GM19395 (cell line): ENCODE measurements at regions not wholly inside any gene's neighbourhood (a gene's known extent, or its start where the extent isn't known, plus 50 kb on each side); places are given as distances from the start of the nearest gene placed in this dataset.

ENCODE experiments used
- ATAC-seq: cut with Tn5 transposase; IDR thresholded peaks from one replicate; pipeline ENCODE4 v1.9.1; 2021; ENCODE audit warnings: mild to moderate bottlenecking, moderate library complexity; ENCODE audit not compliant: unreplicated experiment

GRCh38 chr18:5091741-5092140, 105.3 kb downstream of the AKAIN1 start:
- no peak for ATAC-seq

DNA sequence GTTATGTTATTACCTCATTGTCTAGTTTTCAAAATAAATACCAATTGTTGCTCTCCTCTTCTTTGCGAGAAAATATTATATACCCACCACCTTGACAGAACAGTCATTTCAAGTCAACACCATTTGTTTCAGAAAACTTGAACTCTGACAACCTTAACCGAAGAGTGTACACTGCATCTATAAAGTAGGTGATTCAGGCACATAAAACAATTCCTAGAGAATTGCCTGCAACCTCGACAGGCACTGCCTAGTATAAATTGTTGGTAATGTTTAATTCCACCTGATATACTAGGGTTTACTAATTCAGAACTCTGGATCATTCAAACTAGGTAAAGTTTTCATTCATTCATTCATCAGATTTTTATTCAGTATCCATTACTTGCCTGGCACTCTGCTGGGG, 121.8 kb downstream of the AKAIN1 start:
- no peak for ATAC-seq

- peak; percentile 75 for ATAC-seq
Observed at GRCh38 chr18:5073026-5073944, 123.8 kb downstream of the AKAIN1 start.

DNA sequence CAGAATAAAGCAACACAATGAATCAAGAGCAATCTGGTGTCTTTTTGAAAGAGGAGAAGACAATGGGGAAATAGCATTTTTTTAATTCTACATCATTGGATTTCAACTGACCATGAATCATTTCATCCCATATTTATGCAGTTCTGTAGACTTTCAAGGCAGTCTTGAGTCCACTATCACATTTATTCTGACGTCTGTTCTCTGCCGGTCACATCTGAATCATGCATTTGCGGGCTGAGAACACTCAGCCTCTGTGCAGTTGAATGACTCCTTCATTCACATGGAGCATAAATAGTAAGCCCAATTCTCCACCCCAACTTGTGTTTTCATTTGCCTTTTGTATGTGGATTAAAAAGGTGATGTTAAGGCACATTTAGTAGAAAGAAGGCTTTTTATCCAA, 128.2 kb downstream of the AKAIN1 start:
- ATAC-seq: no peak

GRCh38 chr18:5066380-5066977, 130.6 kb downstream of the AKAIN1 start:
- no peak for ATAC-seq

- no peak for ATAC-seq
Observed at GRCh38 chr18:5065615-5066014, 131.4 kb downstream of the AKAIN1 start.

- ATAC-seq: no peak
Observed at GRCh38 chr18:5064841-5065370, 132.2 kb downstream of the AKAIN1 start.

GRCh38 chr18:5061785-5062184, 135.3 kb downstream of the AKAIN1 start:
- ATAC-seq: no peak

- no peak for ATAC-seq
Observed at GRCh38 chr18:5060543-5060942, 136.5 kb downstream of the AKAIN1 start.

GRCh38 chr18:5059696-5060032, 137.4 kb downstream of the AKAIN1 start:
- no peak for ATAC-seq

DNA sequence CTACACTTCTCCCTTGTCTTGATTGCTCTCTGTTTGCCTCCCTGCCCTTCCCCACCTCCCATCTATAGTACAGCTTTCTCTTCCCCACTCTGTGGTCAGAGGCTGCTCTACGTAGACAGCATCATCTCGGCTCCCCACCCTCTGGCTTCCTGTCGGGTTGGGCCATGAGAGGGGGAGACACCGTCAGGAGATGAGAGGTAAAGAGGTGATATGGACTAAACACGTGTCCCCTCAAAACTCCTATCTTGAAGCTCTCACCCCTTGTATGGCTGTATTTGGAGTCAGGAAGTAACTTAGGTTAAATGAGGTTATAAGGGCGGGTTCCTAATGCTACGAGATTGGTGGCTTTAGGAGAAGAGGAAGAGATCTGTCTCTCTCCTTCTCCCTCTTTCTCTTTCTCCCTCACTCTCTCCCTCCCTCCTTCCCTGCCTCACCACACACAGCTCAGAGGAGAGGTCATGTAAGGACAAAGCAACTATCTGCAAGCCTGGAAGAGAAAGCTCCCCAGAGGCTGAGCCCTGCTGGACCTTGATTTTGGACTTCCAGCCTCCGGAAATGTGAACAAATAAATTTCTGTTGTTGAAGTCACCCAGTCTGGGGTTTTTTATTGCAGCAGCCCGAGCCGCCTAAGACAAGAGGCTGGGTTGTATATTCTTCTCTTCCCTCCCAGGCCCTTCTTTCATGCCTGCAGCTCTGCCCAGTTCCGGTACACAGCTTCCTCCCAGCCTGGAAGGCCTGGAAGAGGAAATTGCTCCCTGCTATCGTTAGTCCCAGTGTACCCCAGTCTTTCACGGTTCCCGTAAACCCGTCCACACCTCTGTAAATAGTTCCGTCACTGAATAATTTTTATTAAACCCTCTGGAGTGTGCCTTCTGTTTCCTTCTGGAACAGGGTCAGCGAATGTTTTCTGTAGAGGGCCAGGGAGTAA, 138.0 kb downstream of the AKAIN1 start:
- ATAC-seq: peak; percentile 66

DNA sequence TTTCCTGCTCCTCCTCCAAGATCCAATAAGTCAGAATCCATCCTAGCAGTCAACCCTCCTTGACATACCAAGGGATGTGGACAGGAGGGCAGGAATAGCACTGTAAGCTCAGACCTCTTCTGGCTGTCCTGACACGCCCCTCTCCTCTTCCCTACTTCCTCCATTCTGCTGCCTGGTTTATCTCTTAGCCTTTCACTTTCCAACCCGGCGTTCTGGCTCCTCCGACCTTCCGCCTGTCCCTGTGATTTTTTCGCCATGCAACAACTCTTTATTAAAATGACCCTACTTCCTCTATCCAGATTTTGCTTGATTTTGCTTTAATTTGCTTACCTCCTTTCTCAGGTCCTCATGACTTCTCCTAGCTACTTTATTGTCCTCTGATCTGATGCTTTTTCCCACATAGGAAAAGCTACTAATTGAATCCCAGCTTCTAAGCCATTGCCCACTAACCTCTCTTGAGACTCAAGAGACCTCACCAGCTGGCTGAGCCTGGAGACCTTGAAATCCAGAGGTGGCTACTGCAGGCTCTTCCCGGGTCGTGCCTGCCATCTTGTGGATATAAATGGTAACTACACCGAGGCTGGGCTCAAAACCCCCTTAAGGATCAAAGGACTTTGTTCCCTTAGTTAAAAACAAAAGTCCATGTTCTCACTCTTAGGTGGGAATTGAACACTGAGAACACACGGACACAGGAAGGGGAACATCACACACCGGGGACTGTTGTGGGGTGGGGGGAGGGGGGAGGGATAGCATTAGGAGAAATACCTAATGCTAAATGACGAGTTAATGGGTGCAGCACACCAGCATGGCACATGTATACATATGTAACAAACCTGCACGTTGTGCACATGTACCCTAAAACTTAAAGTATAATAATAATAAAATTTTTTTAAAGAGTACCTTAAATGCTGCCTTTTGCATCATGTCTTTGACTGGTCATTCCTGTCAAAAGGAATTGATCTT, 139.4 kb downstream of the AKAIN1 start:
- ATAC-seq: peak; percentile 75

DNA sequence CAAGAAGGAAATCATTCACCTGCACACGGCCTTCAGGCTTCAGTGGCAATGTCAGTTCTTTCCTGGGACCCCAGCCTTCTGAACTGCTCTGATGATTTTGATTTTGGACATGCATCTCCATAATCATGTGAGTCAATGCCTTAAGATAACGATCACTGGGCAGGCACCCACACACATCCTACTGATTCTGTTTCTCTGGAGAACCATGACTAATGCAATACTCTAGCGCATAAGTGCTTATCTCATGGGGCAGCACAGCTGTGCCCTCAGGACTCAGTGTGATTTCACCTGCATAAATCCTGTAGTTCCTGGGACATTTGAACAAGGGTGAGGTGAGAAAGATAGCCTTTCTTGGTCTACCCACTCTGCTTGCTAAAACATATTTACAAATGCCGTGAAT, 144.6 kb downstream of the AKAIN1 start:
- ATAC-seq: no peak

DNA sequence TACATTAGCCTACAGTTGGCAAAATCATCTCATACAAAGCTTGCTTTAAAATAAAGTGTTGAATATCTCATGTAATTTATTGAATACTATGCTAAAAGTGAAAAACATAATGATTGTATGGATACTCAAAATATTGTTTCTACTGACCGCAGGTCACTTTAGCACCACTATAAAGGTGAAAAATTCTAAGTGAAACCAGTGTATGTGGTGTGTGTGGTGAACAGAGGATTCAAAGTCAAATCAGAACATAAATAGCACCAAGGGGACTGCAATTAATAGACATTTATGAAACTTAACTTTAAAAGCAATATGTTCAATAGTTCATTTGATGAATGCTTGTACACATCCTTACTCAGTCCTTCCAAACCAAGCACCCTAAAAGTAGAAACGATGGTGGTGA, 145.8 kb downstream of the AKAIN1 start:
- no peak for ATAC-seq

GRCh38 chr18:5049124-5049523, 147.9 kb downstream of the AKAIN1 start:
- ATAC-seq: no peak

DNA sequence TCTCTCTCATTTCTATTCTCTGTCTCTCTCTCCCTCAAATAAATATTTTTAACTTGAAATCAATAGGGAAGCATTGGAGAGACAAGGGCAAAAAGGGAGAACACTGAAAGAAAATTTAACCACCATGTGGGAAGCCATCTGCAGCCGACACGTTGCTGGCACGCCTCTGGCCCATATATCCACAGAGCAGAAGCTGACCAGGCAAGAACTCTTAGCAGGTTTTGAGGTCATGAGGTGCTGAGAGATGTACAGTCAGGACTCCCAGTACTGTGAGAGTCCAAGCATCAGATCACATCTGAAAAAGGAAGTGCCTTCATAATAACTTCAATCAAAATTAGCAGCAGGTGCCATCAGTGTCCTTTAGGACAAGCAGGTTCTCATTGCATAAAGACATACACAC, 156.6 kb downstream of the AKAIN1 start:
- ATAC-seq: no peak

DNA sequence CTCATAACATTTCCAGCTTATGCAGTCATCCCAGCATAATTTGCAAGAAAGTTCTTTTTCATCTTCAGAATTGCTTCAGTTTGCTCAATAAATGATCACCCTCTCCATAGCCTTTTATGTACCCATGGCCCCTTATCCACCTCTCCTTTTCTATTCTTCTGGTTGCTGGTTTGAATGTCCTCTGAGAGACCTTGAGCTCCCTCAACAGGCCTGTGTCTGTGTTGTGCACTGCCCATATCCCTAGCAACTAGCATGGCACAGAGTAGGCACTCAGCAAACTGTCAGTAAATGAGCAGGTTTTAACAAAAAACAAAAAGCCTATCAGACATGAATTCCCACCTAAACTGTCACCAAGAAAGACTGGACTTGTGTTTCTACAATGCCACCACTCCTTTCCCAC, 160.5 kb downstream of the AKAIN1 start:
- no peak for ATAC-seq

- no peak for ATAC-seq
Observed at GRCh38 chr18:5031216-5031615, 165.8 kb downstream of the AKAIN1 start.

DNA sequence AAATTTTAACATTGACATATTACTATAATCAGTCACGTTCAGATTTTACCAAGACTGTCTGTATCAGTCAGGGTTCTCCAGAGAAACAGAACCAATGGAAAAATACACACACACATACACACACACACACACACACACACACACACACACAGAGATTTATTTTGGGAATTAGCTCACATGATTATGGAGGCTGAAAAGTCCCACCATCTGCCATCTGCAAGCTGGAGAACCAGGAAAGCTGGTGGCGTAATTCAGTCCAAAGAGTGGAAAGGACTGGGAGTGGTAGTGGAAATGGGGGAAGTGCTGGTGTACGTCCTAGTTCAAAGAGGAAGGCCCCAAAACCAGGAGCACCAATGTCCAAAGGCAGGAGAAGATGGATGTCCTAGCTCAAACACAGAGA, 166.4 kb downstream of the AKAIN1 start:
- ATAC-seq: no peak

DNA sequence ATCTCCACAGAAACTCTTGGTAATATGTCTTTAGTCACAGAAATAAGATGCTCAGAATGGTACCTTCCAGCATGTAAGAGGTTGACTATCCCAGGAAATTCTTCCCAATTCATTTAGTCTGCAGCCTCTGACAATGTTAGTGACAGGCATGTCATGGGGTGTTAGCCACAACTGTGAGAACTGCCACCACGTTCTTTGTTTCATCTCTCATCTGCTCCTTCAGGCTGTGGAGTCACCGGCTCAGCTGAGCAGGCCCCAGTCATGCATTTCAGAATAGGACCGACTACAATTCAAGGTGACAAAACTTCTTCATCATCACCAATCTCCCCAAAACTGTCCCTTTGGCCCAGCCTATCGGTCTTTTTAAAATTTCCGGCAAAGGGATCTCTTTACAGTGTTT, 167.5 kb downstream of the AKAIN1 start:
- no peak for ATAC-seq
